ENCODE measurements at regions not wholly inside any gene's neighbourhood (a gene's known extent, or its start where the extent isn't known, plus 50 kb on each side); places are given as distances from the start of the nearest gene placed in this dataset.
"Not testable (repeated sequence)": the region's sequence is repeated elsewhere in the genome, so short reads cannot be mapped to it uniquely, and the experiment has no call there.

DNA sequence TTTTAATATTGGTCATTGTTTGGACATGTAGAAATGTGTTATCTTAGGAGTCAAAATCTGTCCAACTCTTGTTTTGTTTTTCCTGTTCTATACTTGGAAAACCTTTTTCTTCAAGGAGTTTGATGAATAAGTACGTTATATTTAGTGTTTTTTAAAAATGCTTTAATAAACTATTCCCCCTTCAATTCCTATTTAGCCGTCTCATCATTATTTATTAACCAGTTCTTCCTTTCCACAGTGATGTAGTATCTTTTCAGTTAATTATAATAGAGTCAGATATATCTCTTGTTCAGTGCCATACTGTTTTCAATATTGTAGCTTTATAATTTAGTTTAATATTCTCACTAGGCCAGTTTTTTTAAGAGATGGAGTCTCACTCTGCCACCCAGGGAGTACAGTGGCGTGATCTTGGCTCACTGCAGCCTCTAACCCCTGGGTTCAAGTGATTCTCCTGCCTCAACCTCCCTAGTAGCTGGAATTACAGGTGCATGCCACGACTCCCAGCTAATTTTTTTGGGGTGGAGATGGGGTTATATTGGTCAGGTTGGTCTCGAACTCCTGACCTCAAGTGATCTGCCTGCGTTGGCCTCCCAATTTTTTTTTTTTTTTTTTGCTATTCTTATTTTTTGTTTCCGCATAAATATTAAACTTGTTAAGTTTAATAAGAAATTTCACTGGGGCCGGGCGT lies 72.9 kb downstream of the KPNA2 start:
- DNase-seq (ENCODE audit: insufficient read length, low spot score) (no peak), FAIRE-seq (no peak)
- TF ChIP-seq POU2F2 (IDR thresholded peaks at IDR 0.05; ENCODE audit: low read depth, low read length): no peak
- no peak for TF ChIP-seq TAF1 (IDR thresholded peaks at IDR 0.05; ENCODE audit: low read depth, low read length)
- TF ChIP-seq PAX5 (IDR thresholded peaks at IDR 0.05; ENCODE audit: insufficient read depth, low read length, severe bottlenecking): no peak
- TF ChIP-seq SPI1 (IDR thresholded peaks at IDR 0.05; ENCODE audit: low read depth, low read length): no peak
- no peak for TF ChIP-seq POLR2A (IDR thresholded peaks at IDR 0.05; ENCODE audit: low read depth, low read length)
- TF ChIP-seq POLR2AphosphoS5 (IDR thresholded peaks at IDR 0.05; ENCODE audit: low read depth, low read length): no peak

DNA sequence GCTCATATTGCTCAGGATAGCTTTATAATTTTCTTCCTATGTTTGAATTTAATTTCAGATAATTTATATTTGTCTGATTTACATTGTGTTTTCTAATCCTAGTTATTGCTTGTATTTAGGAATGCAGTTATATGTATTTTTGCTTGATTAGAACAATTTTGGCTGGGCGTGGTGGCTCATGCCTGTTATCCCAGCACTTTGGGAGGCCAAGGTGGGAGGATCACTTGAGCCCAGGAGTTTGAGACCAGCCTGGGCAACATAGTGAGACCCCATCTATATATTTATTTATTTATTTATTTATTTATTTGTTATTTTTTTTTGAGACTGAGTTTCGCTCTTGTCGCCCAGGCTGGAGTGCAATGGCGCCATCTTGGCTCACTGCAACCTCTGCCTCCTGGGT lies 73.9 kb downstream of the KPNA2 start:
- FAIRE-seq; DNase-seq (ENCODE audit: insufficient read length, low spot score): not testable (repeated sequence)

DNA sequence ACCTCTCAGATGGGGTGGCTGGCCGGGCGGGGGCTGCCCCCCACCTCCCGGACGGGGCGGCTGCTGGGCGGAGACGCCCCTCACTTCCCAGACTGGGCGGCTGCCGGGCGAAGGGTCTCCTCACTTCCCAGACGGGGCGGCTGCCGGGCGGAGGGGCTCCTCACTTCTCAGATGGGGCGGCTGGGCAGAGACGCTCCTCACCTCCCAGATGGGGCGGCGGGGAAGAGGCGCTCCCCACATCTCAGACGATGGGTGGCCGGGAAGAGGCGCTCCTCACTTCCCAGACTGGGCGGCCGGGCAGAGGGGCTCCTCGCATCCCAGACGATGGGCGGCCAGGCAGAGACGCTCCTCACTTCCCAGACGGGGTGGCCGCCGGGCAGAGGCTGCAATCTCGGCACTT lies 80.7 kb downstream of the KPNA2 start:
- DNase-seq (ENCODE audit: insufficient read length, low spot score); FAIRE-seq: not testable (repeated sequence)

DNA sequence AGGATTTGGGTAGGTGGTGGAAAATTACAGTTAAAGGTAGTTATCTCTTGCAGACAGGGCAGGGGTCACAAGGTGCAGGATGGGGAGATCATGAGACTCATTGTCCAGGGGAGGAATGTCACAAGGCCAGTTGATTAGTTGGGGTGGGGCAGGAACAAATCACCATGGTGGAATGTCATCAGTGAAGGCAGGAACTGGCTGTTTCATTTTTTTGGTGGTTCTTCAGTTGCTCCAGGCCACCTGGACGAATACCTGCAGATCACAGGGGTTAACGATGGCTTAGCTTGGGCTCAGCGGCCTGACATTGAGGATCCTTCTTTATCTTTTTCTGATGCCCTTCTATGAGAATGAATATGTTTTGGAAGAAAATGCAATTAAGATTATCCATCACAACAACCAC lies 87.1 kb downstream of the KPNA2 start:
- TF ChIP-seq PAX5 (IDR thresholded peaks at IDR 0.05; ENCODE audit: insufficient read depth, low read length, severe bottlenecking) (no peak), POLR2AphosphoS5 (IDR thresholded peaks at IDR 0.05; ENCODE audit: low read depth, low read length) (no peak), POLR2A (IDR thresholded peaks at IDR 0.05; ENCODE audit: low read depth, low read length) (no peak), SPI1 (IDR thresholded peaks at IDR 0.05; ENCODE audit: low read depth, low read length) (no peak), TAF1 (IDR thresholded peaks at IDR 0.05; ENCODE audit: low read depth, low read length) (no peak), POU2F2 (IDR thresholded peaks at IDR 0.05; ENCODE audit: low read depth, low read length) (no peak)
- no peak for DNase-seq (ENCODE audit: insufficient read length, low spot score)
- no peak for FAIRE-seq

DNA sequence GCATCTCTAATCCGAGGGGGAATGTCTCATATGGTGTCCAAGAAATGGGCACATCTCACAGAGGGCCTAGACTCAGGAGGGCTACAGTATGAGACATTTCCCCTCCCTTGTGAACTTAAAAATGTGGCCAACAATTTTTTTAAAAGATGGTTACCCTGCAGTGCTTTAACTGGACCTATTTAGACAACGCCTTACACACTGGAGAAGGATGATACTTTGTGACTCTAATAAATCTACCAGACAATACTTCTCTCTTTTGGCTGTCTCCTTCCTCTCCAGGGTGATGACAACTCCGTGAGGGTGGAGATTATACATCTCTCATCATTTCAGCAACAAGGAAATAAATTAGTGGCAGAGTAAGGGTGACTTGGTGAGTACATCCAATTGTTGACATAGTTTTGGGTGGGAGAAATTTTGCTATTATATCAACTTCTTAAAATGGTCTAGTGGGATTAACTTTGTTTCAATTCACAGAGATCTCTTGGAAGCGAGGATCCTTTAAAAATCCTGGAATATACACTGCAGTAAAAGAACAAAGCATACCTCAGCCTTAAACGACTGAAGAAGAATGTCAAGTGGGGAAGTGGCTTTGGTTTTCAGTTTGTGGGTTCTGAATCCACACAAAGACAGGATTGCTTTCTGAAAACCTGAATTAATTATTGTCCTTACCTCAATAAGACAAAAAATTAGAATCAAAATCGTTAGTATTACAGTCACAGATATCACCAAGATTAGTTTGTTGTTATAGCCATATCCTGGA lies 89.8 kb downstream of the KPNA2 start:
- TF ChIP-seq SPI1 (IDR thresholded peaks at IDR 0.05; ENCODE audit: low read depth, low read length) (no peak), POLR2AphosphoS5 (IDR thresholded peaks at IDR 0.05; ENCODE audit: low read depth, low read length) (no peak), TAF1 (IDR thresholded peaks at IDR 0.05; ENCODE audit: low read depth, low read length) (no peak), POU2F2 (IDR thresholded peaks at IDR 0.05; ENCODE audit: low read depth, low read length) (no peak), PAX5 (IDR thresholded peaks at IDR 0.05; ENCODE audit: insufficient read depth, low read length, severe bottlenecking) (no peak), POLR2A (IDR thresholded peaks at IDR 0.05; ENCODE audit: low read depth, low read length) (no peak)
- FAIRE-seq (no peak), DNase-seq (ENCODE audit: insufficient read length, low spot score) (no peak)

DNA sequence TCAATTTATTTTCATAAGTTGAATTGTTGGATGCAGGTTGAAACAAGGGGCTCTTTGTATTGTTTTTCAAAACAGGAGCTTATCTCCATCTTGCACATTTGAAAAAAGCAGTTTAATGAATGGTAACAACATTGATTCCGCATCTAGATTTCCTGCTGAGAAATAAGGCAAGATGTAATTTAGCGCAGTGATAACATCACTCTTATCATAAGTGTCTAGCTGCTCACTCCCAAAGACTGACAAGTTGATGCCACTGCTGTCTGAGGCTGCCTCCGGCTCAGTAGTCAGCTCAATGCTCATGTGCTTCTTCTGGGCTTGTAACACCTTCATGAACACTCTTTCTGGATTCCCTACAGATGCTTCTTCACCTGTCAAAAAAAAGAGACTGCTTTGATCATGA lies 92.4 kb downstream of the KPNA2 start:
- FAIRE-seq (no peak), DNase-seq (ENCODE audit: insufficient read length, low spot score) (no peak)
- TF ChIP-seq PAX5 (IDR thresholded peaks at IDR 0.05; ENCODE audit: insufficient read depth, low read length, severe bottlenecking) (no peak), POLR2A (IDR thresholded peaks at IDR 0.05; ENCODE audit: low read depth, low read length) (no peak), POU2F2 (IDR thresholded peaks at IDR 0.05; ENCODE audit: low read depth, low read length) (no peak), POLR2AphosphoS5 (IDR thresholded peaks at IDR 0.05; ENCODE audit: low read depth, low read length) (no peak), SPI1 (IDR thresholded peaks at IDR 0.05; ENCODE audit: low read depth, low read length) (no peak), TAF1 (IDR thresholded peaks at IDR 0.05; ENCODE audit: low read depth, low read length) (no peak)

- FAIRE-seq: no peak
- TF ChIP-seq PAX5 (IDR thresholded peaks at IDR 0.05; ENCODE audit: insufficient read depth, low read length, severe bottlenecking): no peak
- TF ChIP-seq TAF1 (IDR thresholded peaks at IDR 0.05; ENCODE audit: low read depth, low read length): no peak
- TF ChIP-seq POU2F2 (IDR thresholded peaks at IDR 0.05; ENCODE audit: low read depth, low read length): no peak
- no peak for TF ChIP-seq POLR2AphosphoS5 (IDR thresholded peaks at IDR 0.05; ENCODE audit: low read depth, low read length)
- no peak for TF ChIP-seq POLR2A (IDR thresholded peaks at IDR 0.05; ENCODE audit: low read depth, low read length)
- TF ChIP-seq SPI1 (IDR thresholded peaks at IDR 0.05; ENCODE audit: low read depth, low read length): no peak
- no peak for DNase-seq (ENCODE audit: insufficient read length, low spot score)
Observed at GRCh38 chr17:68131456-68131855, 95.9 kb downstream of the KPNA2 start.

GRCh38 chr17:68133346-68134045 lies 98.0 kb downstream of the KPNA2 start:
- TF ChIP-seq PAX5 (IDR thresholded peaks at IDR 0.05; ENCODE audit: insufficient read depth, low read length, severe bottlenecking): no peak
- no peak for TF ChIP-seq POLR2A (IDR thresholded peaks at IDR 0.05; ENCODE audit: low read depth, low read length)
- no peak for TF ChIP-seq POLR2AphosphoS5 (IDR thresholded peaks at IDR 0.05; ENCODE audit: low read depth, low read length)
- no peak for TF ChIP-seq POU2F2 (IDR thresholded peaks at IDR 0.05; ENCODE audit: low read depth, low read length)
- TF ChIP-seq TAF1 (IDR thresholded peaks at IDR 0.05; ENCODE audit: low read depth, low read length): no peak
- TF ChIP-seq SPI1 (IDR thresholded peaks at IDR 0.05; ENCODE audit: low read depth, low read length): no peak
- FAIRE-seq: no peak
- DNase-seq (ENCODE audit: insufficient read length, low spot score): no peak

DNA sequence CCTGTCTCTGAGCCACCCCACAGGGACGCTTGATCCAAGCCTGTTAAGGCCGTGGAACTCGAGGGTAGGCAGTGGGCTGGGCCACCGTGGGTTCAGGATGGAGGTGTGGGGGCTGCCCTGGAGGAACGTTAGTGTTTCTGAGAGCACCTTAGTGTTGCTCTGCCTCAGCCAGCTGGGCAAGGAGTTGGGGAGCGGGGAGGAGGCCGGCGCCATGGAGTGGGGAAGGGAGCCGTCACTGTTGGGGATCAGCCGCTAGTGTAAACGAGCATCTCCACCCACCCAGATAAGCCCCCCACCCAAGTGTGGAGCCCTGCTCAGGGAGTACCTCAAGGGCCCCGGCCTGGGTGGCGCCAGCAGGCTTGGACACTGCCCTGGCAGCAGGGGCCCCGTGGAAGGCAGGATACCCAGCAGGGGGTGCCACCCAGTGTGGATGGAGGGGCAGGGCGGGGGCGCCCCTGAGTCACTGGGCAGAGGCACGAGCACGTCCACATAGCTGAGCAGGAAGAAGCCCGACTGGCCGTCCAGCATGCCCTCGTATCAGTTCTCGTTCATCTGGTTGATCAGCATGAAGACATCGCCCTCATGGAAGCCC lies 98.6 kb downstream of the KPNA2 start:
- DNase-seq (ENCODE audit: insufficient read length, low spot score) (no peak), FAIRE-seq (no peak)
- no peak for TF ChIP-seq POLR2AphosphoS5 (IDR thresholded peaks at IDR 0.05; ENCODE audit: low read depth, low read length)
- no peak for TF ChIP-seq TAF1 (IDR thresholded peaks at IDR 0.05; ENCODE audit: low read depth, low read length)
- TF ChIP-seq SPI1 (IDR thresholded peaks at IDR 0.05; ENCODE audit: low read depth, low read length): no peak
- TF ChIP-seq PAX5 (IDR thresholded peaks at IDR 0.05; ENCODE audit: insufficient read depth, low read length, severe bottlenecking): no peak
- TF ChIP-seq POLR2A (IDR thresholded peaks at IDR 0.05; ENCODE audit: low read depth, low read length): no peak
- no peak for TF ChIP-seq POU2F2 (IDR thresholded peaks at IDR 0.05; ENCODE audit: low read depth, low read length)
